Bronchial epithelial cell (primary cell): ENCODE measurements at regions not wholly inside any gene's neighbourhood (a gene's known extent, or its start where the extent isn't known, plus 50 kb on each side); places are given as distances from the start of the nearest gene placed in this dataset.
"Not testable (repeated sequence)": the region's sequence is repeated elsewhere in the genome, so short reads cannot be mapped to it uniquely, and the experiment has no call there.

Experiments used
- DNase-seq: peaks from one replicate; pipeline ENCODE4 v3.0.0-alpha.2; 2010; ENCODE audit warnings: low read depth
- FAIRE-seq: peaks from 2 replicates; lab custom pipeline; 2011; peaks lifted over from hg19 to GRCh38; lab: Jason Lieb, UNC
- H3K27me3 ChIP-seq: 2 replicates; pipeline ENCODE4 v1.5.1; 2011; ENCODE audit warnings: low read length; ENCODE audit not compliant: control insufficient read depth, insufficient read depth
- H3K36me3 ChIP-seq: 2 replicates; pipeline ENCODE4 v1.5.1; 2011; ENCODE audit warnings: low read length; ENCODE audit not compliant: control insufficient read depth, insufficient read depth
- H3K4me3 ChIP-seq: 2 replicates; pipeline ENCODE4 v1.5.1; 2011; ENCODE audit warnings: mild to moderate bottlenecking, low read depth, low read length, control low read depth
- CTCF ChIP-seq: IDR thresholded peaks from 2 replicates; pipeline ENCODE4 v1.5.1; 2011; ENCODE audit warnings: mild to moderate bottlenecking, moderate library complexity, low read length, control low read depth, inconsistent platforms; ENCODE audit not compliant: insufficient read depth, severe bottlenecking

GRCh38 chr7:118404211-118404610, 179.7 kb downstream of the ANKRD7 start:
- H3K36me3 ChIP-seq: no peaks in the 10 kb centered on the region
- FAIRE-seq (no peak), DNase-seq (no peak)
- no peak for TF ChIP-seq CTCF
- no peaks in the 10 kb centered on the region for H3K27me3 ChIP-seq
- no peak overlapping the region for H3K4me3 ChIP-seq

- Histone ChIP-seq H3K36me3 (no peaks in the 10 kb centered on the region), H3K27me3 (no peaks in the 10 kb centered on the region), H3K4me3 (no peak overlapping the region)
- FAIRE-seq (no peak), DNase-seq (no peak)
- no peak for TF ChIP-seq CTCF
These were observed 193.9 kb downstream of the ANKRD7 start for GRCh38 chr7:118418433-118418832.

GRCh38 chr7:118420888-118421287, 196.4 kb downstream of the ANKRD7 start:
- Histone ChIP-seq H3K4me3 (no peak overlapping the region), H3K27me3 (no peaks in the 10 kb centered on the region), H3K36me3 (no peaks in the 10 kb centered on the region)
- no peak for DNase-seq
- TF ChIP-seq CTCF: no peak
- FAIRE-seq: no peak

- H3K27me3 ChIP-seq: no peaks in the 10 kb centered on the region
- DNase-seq (no peak), FAIRE-seq (no peak)
- no peaks in the 10 kb centered on the region for H3K36me3 ChIP-seq
- TF ChIP-seq CTCF: no peak
- no peak overlapping the region for H3K4me3 ChIP-seq
These were observed 204.6 kb downstream of the ANKRD7 start for GRCh38 chr7:118429141-118429540.

GRCh38 chr7:118436663-118437062, 212.2 kb downstream of the ANKRD7 start:
- FAIRE-seq: no peak
- no peak for DNase-seq
- TF ChIP-seq CTCF: no peak
- no peaks in the 10 kb centered on the region for H3K27me3 ChIP-seq
- no peak overlapping the region for H3K4me3 ChIP-seq
- H3K36me3 ChIP-seq: no peaks in the 10 kb centered on the region

- H3K36me3 ChIP-seq, DNase-seq, H3K4me3 ChIP-seq, H3K27me3 ChIP-seq, FAIRE-seq: not testable (repeated sequence)
These were observed 224.5 kb downstream of the ANKRD7 start for GRCh38 chr7:118449030-118449429.
